Jurkat, Clone E6-1 (cell line): ENCODE measurements at regions not wholly inside any gene's neighbourhood (a gene's known extent, or its start where the extent isn't known, plus 50 kb on each side); places are given as distances from the start of the nearest gene placed in this dataset.
"Not testable (repeated sequence)": the region's sequence is repeated elsewhere in the genome, so short reads cannot be mapped to it uniquely, and the experiment has no call there.

Source experiments
- DNase-seq: peaks from one replicate; pipeline ENCODE4 v3.0.0-alpha.2; 2011; ENCODE audit warnings: low read depth, low spot score
- H3K4me3 ChIP-seq: 2 replicates; pipeline ENCODE4 v1.5.1; 2011; ENCODE audit warnings: mild to moderate bottlenecking, low read length, control low read depth, moderate library complexity

DNA sequence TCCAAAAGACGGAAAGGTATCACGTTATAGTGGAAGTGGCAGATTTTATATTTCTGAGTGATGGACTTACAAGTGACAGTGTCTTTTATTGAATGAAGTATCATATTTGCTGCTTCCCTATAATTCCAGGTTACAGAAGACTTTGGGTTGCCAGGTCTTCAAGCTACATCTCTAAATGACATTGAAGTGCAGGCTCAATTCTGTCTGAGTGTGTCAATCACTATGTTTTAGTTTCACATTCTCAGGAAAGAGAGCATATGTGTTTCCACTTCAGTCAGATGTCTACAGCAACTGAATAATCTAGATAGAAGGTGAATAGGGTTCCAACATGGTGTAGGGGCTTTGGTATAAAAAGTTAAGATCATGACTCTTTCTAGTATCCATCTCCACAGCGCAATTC lies 492.7 kb upstream of the API5 start:
- H3K4me3 ChIP-seq = no peak overlapping the region
- no peak for DNase-seq

DNA sequence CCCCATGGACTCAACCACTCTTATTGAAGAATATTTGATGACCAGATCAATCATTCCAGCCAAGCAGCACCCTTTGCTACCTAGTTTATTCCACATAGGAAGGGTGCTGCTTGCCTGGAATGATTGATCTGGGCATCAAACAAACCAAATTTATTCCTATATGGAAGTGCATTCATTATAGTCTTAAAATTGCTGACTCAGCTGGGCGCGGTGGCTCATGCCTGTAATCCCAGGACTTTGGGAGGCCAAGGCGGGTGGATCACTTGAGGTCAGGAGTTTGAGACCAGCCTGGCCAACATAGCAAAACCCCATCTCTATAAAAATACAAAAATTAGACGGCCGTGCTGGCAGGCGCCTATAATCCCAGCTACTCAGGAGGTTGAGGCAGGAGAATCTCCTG lies 489.6 kb upstream of the API5 start:
- not testable (repeated sequence) for DNase-seq, H3K4me3 ChIP-seq

DNA sequence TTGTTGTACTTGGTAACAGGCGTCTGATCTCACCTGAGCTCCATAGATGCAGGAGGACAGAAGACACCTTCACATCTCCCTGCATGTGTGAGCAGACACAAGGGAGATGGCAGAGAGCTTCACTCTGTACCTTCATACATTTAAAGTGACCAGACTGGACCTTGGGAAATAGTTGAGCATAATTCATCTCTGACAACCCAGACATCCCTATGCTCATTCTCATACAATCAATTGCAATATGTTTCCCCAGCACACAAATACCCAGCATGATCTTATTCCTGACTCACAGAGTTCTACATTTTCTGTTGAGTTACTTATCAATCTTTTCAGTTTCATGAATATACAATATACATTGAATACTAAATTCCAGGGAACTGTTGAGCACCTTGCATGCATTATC lies 488.2 kb upstream of the API5 start:
- DNase-seq = no peak
- no peak overlapping the region for H3K4me3 ChIP-seq

DNA sequence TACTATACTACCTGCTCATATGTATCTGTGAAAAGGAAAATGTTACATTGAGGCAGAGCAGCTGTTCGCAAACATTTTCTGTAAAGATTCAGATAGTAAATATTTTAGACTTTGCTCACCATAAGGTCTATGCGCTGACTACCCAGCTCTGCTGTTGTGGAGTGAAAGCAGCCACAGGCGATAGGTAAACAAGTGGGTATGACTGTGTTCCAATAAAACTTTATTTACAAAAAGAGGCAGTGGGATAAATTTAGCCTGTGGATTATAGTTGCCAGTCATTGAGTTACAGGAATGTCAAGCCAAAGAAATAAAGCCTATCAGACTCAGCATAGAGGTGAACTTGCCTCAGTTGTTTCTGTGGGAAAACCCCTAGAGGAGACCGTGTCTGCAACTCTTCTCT lies 487.7 kb upstream of the API5 start:
- no peak for DNase-seq
- H3K4me3 ChIP-seq = no peak overlapping the region

DNA sequence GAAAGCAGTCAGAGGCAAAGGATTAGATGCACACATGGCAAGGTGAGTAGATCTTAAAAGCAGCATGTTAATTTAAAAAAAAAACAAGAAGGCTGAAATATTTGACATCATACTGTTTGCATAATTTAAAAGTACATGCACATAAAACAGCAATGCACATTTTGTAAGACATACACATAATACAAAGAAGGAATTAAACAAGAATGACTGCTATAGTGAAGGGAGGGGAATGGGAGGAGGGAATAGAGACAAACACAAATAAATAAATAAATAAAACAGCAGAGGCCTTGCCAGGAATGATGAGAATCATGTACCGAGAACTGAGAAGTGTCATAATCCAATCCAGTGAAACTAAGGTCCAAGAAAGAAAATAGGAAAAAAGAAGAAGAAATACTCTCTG lies 486.2 kb upstream of the API5 start:
- H3K4me3 ChIP-seq = no peak overlapping the region
- DNase-seq = no peak

DNA sequence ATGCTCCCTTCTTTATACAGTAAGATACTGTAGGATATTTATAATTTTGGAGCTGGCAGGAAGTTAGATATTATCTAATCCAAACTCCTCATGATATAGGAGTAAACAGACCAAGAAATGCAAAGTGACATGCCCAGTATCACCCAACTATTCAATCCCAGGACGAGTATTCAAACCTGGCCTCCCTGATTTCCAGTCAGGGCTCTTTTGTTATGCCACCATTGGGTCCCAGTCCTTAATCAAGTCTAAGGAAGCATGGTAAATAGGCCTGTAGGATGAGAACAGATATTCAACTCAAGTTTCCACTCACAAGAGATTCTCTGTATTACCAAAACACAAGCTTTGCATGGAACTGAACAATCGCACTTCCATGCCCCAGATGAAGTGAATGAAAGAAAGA lies 484.0 kb upstream of the API5 start:
- no peak overlapping the region for H3K4me3 ChIP-seq
- DNase-seq = no peak

DNA sequence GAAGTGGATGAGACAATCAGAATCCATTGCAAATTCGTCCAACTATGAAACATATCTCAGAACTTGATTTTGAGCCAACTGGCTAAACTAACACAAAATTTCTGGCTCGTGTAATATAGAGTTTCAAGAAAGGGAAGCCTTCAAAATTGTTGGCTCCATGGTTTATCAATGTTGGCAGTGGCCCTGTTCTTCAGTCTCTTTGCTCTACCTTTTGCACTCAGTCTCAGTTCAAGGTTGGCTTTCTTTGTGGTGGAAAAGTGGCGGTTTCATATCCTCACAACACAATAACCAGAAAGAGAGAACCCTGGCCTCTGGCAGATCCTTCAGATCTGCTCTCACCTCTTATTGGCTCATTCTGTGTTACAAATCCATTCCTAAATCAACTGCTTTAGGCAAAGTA lies 473.8 kb upstream of the API5 start:
- no peak overlapping the region for H3K4me3 ChIP-seq
- DNase-seq = no peak

DNA sequence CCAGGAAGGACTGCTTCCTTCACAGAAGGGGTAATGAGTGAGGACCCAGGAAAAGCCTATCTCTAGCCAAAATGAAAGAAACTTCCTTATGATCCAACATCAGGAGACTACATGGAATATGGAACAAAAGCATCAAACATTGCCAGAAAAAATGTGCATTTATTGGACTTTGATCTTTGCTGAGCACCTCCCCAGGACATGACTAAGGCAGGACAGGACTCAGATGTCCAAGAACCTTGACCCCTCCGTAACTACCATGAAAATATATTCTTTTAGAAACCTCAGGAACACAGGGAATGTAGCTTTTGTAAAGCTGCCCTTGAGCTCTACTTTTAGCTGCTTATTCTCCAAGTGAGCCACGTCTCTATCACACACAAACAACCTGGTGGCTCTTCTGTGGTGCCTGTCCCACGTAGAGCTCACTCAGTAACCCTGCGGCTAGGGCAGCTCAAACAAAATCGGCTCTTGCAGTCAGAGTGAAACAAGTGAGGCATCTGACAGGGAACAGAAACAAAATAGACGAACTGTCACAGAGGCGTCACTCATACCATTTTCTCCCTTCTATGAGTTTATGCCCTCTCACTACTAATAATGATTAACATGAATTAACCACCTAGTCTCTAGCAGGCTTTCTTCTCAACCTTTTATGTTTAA lies 471.5 kb upstream of the API5 start:
- DNase-seq = no peak
- no peak overlapping the region for H3K4me3 ChIP-seq

DNA sequence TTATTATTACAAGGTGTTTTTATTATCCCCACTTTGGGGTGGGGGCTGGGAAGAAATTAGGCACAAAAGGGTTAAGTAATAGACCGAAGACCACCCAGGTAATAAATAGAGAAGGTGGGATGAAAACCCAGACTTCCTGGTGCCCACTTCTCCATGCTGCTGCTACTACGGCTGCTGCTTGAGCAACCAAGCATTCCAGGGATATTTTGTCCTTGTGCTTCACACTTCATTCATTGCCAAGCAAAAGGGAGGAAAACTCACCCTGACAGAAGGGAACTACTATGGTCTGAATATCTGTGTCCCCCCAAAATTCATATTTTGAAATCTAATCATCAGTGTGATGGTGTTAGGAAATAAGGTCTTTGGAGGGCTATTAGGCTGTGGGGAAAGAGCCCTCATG lies 470.9 kb upstream of the API5 start:
- H3K4me3 ChIP-seq = no peak overlapping the region
- DNase-seq = no peak

DNA sequence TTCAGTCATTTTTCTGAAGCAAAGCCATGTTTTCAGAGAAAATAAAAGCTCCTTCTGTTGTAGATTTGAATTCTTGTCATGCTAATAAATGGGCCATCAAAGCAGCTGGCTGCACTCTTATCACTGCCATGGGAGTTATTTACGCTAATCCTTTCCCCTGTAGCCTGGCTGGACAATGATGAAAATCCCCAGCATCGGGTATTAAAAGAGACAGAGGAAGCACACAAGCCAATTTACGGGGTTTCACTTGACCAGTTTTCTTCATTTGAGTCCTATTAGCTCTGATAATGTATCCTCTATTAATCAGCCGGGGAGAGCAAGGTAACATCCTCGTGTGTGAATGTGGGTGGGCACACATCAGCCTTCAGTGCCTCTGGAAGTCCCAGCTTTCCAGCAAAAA lies 470.2 kb upstream of the API5 start:
- DNase-seq = no peak
- H3K4me3 ChIP-seq = no peak overlapping the region

DNA sequence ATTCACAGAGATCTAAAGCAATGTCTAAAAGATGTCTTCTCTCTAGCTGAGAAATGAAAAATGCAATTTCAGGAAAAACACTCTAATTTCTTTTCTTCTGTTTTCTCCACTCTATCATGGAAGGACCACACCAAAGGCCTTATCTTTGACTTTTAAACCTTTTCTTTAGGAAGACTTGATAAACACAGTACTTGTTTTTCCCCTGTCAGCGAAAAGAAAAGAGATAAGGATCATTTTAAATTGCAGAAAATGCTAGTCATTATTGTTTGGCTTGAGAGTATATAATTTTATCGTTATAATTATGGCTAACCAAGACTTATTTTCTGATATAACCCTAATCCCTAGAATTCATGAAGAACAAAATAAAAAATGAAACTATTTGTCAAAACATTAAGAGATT lies 462.4 kb upstream of the API5 start:
- H3K4me3 ChIP-seq = no peak overlapping the region
- no peak for DNase-seq

DNA sequence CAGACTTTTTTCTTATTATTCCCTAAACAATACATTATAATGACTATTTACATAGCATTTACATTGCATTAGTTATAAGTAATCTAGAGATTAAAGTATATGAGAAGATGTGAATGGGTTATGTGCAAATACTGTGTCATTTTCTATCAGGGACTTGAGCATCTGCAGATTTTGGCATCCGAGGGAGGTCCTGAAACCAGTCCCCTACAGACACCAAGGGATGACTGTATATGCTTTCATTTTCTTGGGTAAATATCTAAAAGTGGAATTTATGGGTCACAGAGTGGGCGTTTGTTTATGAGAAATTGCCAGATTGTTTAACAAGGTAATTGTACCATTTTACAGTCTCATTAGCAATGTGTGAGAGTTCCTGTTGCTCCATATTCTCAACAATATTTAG lies 454.5 kb upstream of the API5 start:
- no peak overlapping the region for H3K4me3 ChIP-seq
- DNase-seq = no peak

DNA sequence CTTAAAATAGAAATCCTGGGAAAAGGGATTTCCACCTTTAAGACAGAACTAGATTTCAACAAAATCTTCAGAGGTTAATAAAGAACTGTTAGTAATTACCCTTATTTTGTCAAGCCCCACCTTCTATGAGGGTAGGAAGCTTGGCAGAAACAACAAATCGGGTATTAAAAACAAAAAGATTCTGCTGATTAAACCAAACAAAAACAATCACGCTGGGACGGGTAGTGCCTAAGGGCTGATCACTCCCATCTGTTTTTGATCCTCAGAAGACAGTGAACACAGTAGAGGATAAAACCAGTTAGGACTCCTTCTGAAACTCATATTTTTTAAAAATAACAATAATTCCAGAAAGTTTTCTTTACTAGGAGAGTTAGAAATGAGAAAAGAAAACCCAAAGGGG lies 441.3 kb upstream of the API5 start:
- DNase-seq = no peak

DNA sequence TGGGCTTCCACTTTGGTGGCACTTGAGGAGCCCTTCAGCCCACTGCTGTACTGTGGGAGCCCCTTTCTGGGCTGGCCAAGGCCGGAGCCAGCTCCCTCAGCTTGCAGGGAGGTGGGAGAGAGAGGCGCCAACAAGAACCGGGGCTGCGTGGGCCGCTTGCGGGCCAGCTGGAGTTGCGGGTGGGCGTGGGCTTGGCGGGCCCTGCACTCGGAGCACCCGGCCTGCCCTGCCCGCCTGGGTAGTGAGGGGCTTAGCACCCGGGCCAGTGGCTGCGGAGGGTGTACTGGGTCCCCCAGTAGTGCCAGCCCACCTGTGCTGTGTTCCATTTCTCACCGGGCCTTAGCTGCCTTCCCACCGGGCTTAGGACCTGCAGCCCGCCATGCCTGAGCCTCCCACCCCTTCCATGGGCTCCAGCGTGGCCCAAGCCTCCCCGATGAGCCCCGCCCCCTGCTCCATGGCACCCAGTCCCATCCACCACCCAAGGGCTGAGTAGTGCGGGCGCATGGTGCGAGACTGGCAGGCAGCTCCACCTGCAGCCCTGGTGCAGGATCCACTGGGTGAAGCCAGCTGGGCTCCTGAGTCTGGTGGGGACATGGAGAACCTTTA lies 437.9 kb upstream of the API5 start:
- DNase-seq, H3K4me3 ChIP-seq: not testable (repeated sequence)

More for the DNA sequence above, 441.3 kb upstream of the API5 start:
- H3K4me3 ChIP-seq = no peak overlapping the region

DNA sequence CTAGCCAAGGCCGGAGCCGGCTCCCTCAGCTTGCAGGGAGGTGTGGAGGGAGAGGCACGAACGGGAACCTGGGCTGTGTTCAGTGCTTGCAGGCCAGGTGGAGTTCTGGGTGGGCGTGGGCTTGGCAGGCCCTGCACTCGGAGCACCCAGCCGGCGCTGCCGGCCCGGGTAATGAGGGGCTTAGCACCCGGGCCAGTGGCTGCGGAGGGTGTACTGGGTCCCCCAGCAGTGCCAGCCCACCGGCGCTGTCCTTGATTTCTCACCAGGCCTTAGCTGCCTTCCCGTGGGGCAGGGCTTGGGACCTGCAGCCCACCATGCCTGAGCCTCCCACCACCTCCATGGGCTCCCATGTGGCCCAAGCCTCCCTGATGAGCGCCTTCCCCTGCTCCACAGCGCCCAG lies 430.5 kb upstream of the API5 start:
- not testable (repeated sequence) for DNase-seq, H3K4me3 ChIP-seq

DNA sequence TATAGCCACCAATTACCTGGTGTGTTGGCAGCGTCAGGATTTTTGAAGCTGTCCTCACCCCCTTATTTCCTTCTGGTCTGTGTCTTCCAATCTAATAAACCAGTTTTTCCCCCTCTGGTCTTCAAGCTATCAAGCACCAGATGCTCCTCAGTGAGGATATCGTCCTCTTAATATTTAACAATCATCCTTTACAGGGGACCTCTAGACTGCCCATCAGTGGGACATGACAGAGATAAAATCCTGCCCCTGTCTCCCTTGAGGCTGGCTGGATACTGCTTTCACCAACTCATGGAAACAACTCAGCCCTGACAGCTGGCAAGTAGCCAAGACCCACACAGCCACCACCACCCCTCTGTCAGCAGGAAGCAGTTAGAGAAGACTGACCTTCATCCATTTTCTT lies 421.0 kb upstream of the API5 start:
- no peak for DNase-seq
- H3K4me3 ChIP-seq = no peak overlapping the region

DNA sequence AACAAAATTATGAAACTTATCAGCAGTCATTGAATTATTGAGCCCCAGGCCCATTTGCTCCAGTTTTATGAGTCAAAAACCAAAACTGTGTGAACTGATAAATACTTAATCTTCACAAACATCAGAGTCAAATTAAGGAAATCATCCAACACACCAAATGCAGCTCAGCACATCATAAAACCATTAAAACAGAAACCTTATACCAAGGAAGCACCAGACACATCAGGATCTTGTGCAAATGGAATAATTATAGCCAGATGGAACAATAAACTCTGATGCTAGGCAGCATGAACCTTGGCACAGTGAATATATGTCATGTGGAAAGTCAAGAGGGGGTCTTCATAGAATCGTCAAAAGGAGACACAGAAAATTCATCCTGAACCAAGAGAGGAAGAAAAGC lies 410.7 kb upstream of the API5 start:
- no peak overlapping the region for H3K4me3 ChIP-seq
- no peak for DNase-seq

DNA sequence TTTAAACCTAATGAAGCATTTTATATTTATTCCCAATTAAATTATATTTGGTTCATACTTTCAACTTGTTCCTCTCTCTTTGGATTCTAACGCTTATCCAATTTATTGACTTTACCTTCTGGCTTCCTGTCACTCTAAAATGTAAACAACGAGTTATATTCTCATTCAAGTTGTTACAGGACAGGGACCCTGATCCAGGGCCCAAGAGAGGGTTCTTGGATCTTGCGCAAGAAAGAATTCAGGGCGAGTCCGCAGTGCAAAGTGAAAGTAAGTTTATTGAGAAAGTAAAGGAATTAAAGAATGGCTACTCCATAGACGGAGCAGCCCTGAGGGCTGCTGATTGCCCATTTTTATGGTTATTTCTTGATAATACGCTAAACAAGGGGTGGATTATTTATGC lies 405.6 kb upstream of the API5 start:
- H3K4me3 ChIP-seq = no peak overlapping the region
- DNase-seq = no peak

DNA sequence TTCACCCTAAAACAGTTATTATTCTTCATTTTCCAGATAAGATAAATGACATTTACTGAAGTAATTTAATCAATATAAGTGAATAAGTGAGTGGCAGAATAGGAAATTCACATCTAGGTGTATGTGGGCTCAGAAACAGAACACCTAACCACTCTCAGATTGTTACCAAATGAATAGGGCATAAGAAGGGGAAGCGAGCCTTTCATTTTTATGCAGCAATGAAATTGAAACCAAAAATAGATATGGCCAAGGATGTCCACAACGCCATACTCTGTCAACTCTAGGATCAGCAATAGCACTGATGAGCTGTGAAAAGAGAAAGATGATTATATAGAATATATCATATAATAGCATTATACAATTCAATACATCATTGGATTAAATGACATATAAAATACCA lies 398.1 kb upstream of the API5 start:
- H3K4me3 ChIP-seq = no peak overlapping the region

DNA sequence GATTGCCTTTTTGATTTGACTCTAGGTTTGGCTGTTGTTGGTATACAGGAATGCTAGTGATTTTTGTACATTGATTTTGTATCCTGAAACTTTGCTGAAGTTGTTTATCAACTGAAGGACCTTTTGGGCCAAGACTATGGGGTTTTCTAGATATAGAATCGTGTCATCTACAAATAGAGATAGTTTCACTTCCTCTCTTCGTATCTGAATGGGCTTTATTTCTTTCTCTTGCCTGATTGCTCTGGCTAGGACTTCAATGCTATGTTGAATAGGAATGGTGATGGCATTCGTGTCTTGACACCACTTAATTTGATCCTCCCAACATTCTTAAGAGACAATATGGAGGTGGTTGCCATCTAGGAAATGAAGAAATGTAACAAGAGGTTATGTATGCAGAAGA lies 388.1 kb upstream of the API5 start:
- DNase-seq = no peak
- no peak overlapping the region for H3K4me3 ChIP-seq

More for the DNA sequence above, 398.1 kb upstream of the API5 start:
- no peak for DNase-seq

DNA sequence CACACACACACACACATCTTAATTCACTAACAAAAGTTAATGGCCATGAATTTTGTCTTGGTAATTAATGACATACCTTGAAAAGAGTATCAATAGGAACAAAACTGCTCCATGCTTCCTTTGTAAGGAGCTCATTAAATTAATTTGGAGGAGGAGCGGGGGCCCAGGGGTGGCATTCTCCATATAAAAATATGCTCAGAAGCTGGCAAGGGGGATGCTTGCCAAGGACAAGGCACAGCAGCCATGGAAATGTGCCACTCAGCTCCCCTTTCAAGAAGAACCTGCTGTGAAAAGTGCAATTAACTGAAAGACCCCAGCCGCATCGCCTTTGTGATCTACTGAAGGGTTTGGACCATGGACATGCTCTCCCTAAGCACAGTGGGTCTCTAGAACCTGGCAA lies 385.9 kb upstream of the API5 start:
- H3K4me3 ChIP-seq = no peak overlapping the region
- no peak for DNase-seq
